GM12878 (cell line): ENCODE measurements at regions not wholly inside any gene's neighbourhood (a gene's known extent, or its start where the extent isn't known, plus 50 kb on each side); places are given as distances from the start of the nearest gene placed in this dataset.

Experiments
- ATAC-seq: fragments of 200-7000 bp; cut with Tn5 transposase; 3 replicates; pipeline ENCODE4 v1.9.1; 2020; ENCODE audit warnings: mild to moderate bottlenecking, moderate library complexity
- BruUV-seq: library from RNA; stranded (reverse); fragments of 400-500 nt; replicated peaks from 2 replicates; lab custom pipeline; 2021; lab: Mats Ljungman, UMichigan
- CTCF ChIA-PET: fragments of 300-600 bp; sonication (Branson Sonifier 250); formaldehyde crosslinking; extraction: SDS; loops from one replicate; lab custom pipeline; 2021; ENCODE audit warnings: inconsistent platforms; lab: Yijun Ruan, JAX
- POLR2A ChIA-PET: fragments of 350-600 bp; formaldehyde crosslinking; extraction: SDS; loops from one replicate; lab custom pipeline; 2021; ENCODE audit warnings: inconsistent platforms; lab: Charles Lee
- RAD21 ChIA-PET: fragments of 300-600 bp; sonication (Branson Sonifier 250); formaldehyde crosslinking; loops from one replicate; lab custom pipeline; 2023; ENCODE audit warnings: antibody characterized with exemption; ENCODE audit not compliant: unreplicated experiment; lab: Charles Lee
- SMC1A ChIA-PET: fragments of 300-600 bp; sonication (Branson Sonifier 250); formaldehyde crosslinking; loops from one replicate; lab custom pipeline; 2023; ENCODE audit not compliant: unreplicated experiment, uncharacterized antibody; lab: Charles Lee
- DNase-seq: peaks from one replicate; pipeline ENCODE4 v3.0.0-alpha.2; 2011; ENCODE audit warnings: low read depth, low spot score
- FAIRE-seq: peaks from 3 replicates; lab custom pipeline; 2011; peaks lifted over from hg19 to GRCh38; lab: Jason Lieb, UNC
- H2AFZ ChIP-seq: 2 replicates; pipeline ENCODE4 v1.6.0; 2011; ENCODE audit warnings: low read depth, low read length, control low read depth; ENCODE audit not compliant: control insufficient read depth
- H3K27ac ChIP-seq: 2 replicates; pipeline ENCODE4 v1.5.1; 2011; ENCODE audit warnings: control low read depth; ENCODE audit not compliant: control insufficient read depth, insufficient read depth
- H3K27me3 ChIP-seq, 2 experiments: replicated peaks in 1 of 2; 2 replicates each; pipeline versions ENCODE4 v1.6.0 to v1.6.1; 2011; ENCODE audit warnings: low read length in 1 of 2; ENCODE audit not compliant: control insufficient read depth in 2 of 2, insufficient read depth in 2 of 2
- H3K36me3 ChIP-seq, 2 experiments: 2 replicates each; pipeline ENCODE4 v1.5.1; 2011; ENCODE audit warnings: low read length in 1 of 2; ENCODE audit not compliant: control insufficient read depth in 2 of 2, insufficient read depth in 2 of 2
- H3K4me1 ChIP-seq: 2 replicates; pipeline ENCODE4 v1.6.1; 2011; ENCODE audit warnings: mild to moderate bottlenecking, low read length, moderate library complexity, mixed read lengths; ENCODE audit not compliant: control insufficient read depth, insufficient read depth
- H3K4me2 ChIP-seq: 2 replicates; pipeline ENCODE4 v1.6.0; 2011; ENCODE audit warnings: control low read depth; ENCODE audit not compliant: control insufficient read depth, insufficient read depth
- H3K4me3 ChIP-seq: fragments of 200-600 bp; sonication (generic); 2 replicates; pipeline ENCODE4 v1.5.1; 2016
- H3K79me2 ChIP-seq: 2 replicates; pipeline ENCODE4 v1.6.0; 2011; ENCODE audit warnings: low read length; ENCODE audit not compliant: control insufficient read depth, insufficient read depth
- H3K9ac ChIP-seq: 2 replicates; pipeline ENCODE4 v1.8.0; 2011; ENCODE audit warnings: low read length, control low read depth, mixed read lengths; ENCODE audit not compliant: control insufficient read depth, insufficient read depth
- H3K9me3 ChIP-seq: replicated peaks from 3 replicates; pipeline ENCODE4 v1.5.1; 2011; ENCODE audit warnings: mild to moderate bottlenecking, low read length; ENCODE audit not compliant: control insufficient read depth, insufficient read depth
- H4K20me1 ChIP-seq: 2 replicates; pipeline ENCODE4 v1.6.0; 2011; ENCODE audit not compliant: control insufficient read depth, insufficient read depth
- CHD1 ChIP-seq: IDR thresholded peaks from 2 replicates; pipeline ENCODE4 v1.6.1; 2012; ENCODE audit warnings: low read depth, low read length, improper control_type of control experiment
- IRF5 ChIP-seq: fragments of 450-650 bp; IDR thresholded peaks from 2 replicates; pipeline ENCODE4 v1.6.1; 2017; ENCODE audit warnings: borderline replicate concordance
- MTA3 ChIP-seq: IDR thresholded peaks from 2 replicates; pipeline ENCODE4 v1.6.1; 2012; ENCODE audit warnings: low read length, inconsistent platforms, borderline replicate concordance
- POLR2AphosphoS2 ChIP-seq: IDR thresholded peaks from 2 replicates; pipeline ENCODE4 v1.6.1; 2011; ENCODE audit warnings: low read depth, mild to moderate bottlenecking, low read length, improper control_type of control experiment, moderate library complexity
- RCOR1 ChIP-seq: conservative IDR thresholded peaks from 2 replicates; pipeline ENCODE4 v1.6.1; 2012; ENCODE audit warnings: low read depth, low read length, improper control_type of control experiment
- RELB ChIP-seq: fragments of 450-650 bp; IDR thresholded peaks from 2 replicates; pipeline ENCODE4 v1.6.1; 2017; ENCODE audit warnings: low read depth, mild to moderate bottlenecking, moderate library complexity
- ZNF24 ChIP-seq: fragments of 450-650 bp; IDR thresholded peaks from 2 replicates; pipeline ENCODE4 v1.6.1; 2017; ENCODE audit warnings: antibody characterized with exemption, mild to moderate bottlenecking
- WGBS: methylation state at CpG from one replicate; pipeline ENCODE4 v1.1.6; 2016; ENCODE audit warnings: low lambda C conversion rate; ENCODE audit not compliant: insufficient replicate concordance, insufficient coverage; ENCODE audit errors: missing lambda C conversion rate; 5-methylcytosine and 5-hydroxymethylcytosine counted together
- in situ Hi-C: fragments of 300-500 bp; cut with MboI; formaldehyde crosslinking; loops from 9 replicates; pipeline ENCODE4 v1.14.3; 2018; ENCODE audit warnings: mixed read lengths
- intact Hi-C: fragments of 100-400 bp; cut with micrococcal nuclease; formaldehyde crosslinking; loops from one replicate; pipeline ENCODE4 v1.14.2; 2022; ENCODE audit not compliant: unreplicated experiment

GRCh38 chr18:47669815-47670214 lies 260.6 kb downstream of the SMAD2 start (continued):
- no peak for TF ChIP-seq RELB

GRCh38 chr18:47658498-47658897 lies 272.0 kb downstream of the SMAD2 start:
- Histone ChIP-seq H3K4me3 (no peak overlapping the region), H3K4me2 (no peak overlapping the region), H3K27me3 (no peaks in the 10 kb centered on the region), H3K79me2 (no peaks in the 10 kb centered on the region), H3K36me3 (no peaks in the 10 kb centered on the region), H2AFZ (no peak overlapping the region), H3K27ac (no peak overlapping the region), H3K9ac (no peak overlapping the region), H4K20me1 (no peaks in the 10 kb centered on the region), H3K4me1 (no peaks in the 10 kb centered on the region), H3K9me3 (no peaks in the 10 kb centered on the region; the same call in 2 of the 3 replicates)
- 0% methylated on average over 2 of the region's 2 CpGs for WGBS
- TF ChIP-seq ZNF24 (no peak), CHD1 (no peak), MTA3 (no peak), IRF5 (no peak), RCOR1 (no peak), POLR2AphosphoS2 (no peak)
- intact Hi-C loops (no loop called here), in situ Hi-C loops (no loop called here)
- FAIRE-seq: no peak
- SMC1A ChIA-PET: interaction anchor here (0.6 to 1.8 kb wide), 2 partner anchors 10 to 699 kb away, joined by 3 to 4 read pairs; no protein-coding TSS in a partner anchor
- no peak for DNase-seq
- BruUV-seq: no TSS peak
- no peak for ATAC-seq
- RAD21 ChIA-PET: no interaction called here
- CTCF ChIA-PET: no interaction called here
- POLR2A ChIA-PET: no interaction called here
